SK-N-SH treated with all-trans-retinoic acid at 6 μM for 48 hours (cell line): ENCODE measurements at regions not wholly inside any gene's neighbourhood (a gene's known extent, or its start where the extent isn't known, plus 50 kb on each side); places are given as distances from the start of the nearest gene placed in this dataset.

ENCODE experiments used
- CREB5 ChIP-seq: fragments of 250-450 bp; sonication (Bioruptor Pico); IDR thresholded peaks from 2 replicates; pipeline ENCODE4 v1.5.1; 2020; ENCODE audit warnings: low read depth, mild to moderate bottlenecking, moderate library complexity
- CSDC2 ChIP-seq: fragments of 250-450 bp; sonication (Bioruptor Pico); IDR thresholded peaks from 2 replicates; pipeline ENCODE4 v1.5.0; 2020; ENCODE audit warnings: mild to moderate bottlenecking, moderate library complexity
- ESRRG ChIP-seq: fragments of 250-450 bp; sonication (Bioruptor Pico); IDR thresholded peaks from 2 replicates; pipeline ENCODE4 v1.6.1; 2021; ENCODE audit warnings: mild to moderate bottlenecking
- OSR1 ChIP-seq: fragments of 250-450 bp; sonication (Bioruptor Pico); IDR thresholded peaks from 2 replicates; pipeline ENCODE4 v1.8.0; 2022; ENCODE audit warnings: moderate library complexity, mild to moderate bottlenecking, inconsistent platforms
- PATZ1 ChIP-seq: fragments of 250-450 bp; sonication (Bioruptor Pico); IDR thresholded peaks from 2 replicates; pipeline ENCODE4 v1.8.0; 2020; ENCODE audit warnings: mild to moderate bottlenecking, moderate library complexity, borderline replicate concordance
- RARB ChIP-seq: fragments of 250-450 bp; sonication (Bioruptor Pico); IDR thresholded peaks from 2 replicates; pipeline ENCODE4 v1.8.0; 2021; ENCODE audit warnings: mild to moderate bottlenecking, moderate library complexity
- SNAI2 ChIP-seq: fragments of 250-450 bp; sonication (Bioruptor Pico); IDR thresholded peaks from 2 replicates; pipeline ENCODE4 v1.5.0; 2020; ENCODE audit warnings: mild to moderate bottlenecking, moderate library complexity
- TCF4 ChIP-seq: fragments of 250-450 bp; sonication (Bioruptor Pico); IDR thresholded peaks from 2 replicates; pipeline ENCODE4 v1.8.0; 2021; ENCODE audit warnings: mild to moderate bottlenecking, moderate library complexity, borderline replicate concordance
- TOX ChIP-seq: fragments of 250-450 bp; sonication (Bioruptor Pico); IDR thresholded peaks from 2 replicates; pipeline ENCODE4 v1.8.0; 2021; ENCODE audit warnings: mild to moderate bottlenecking, moderate library complexity, borderline replicate concordance
- TSHZ2 ChIP-seq: fragments of 250-450 bp; sonication (Bioruptor Pico); IDR thresholded peaks from 2 replicates; pipeline ENCODE4 v1.5.0; 2020; ENCODE audit warnings: mild to moderate bottlenecking, moderate library complexity
- ZFP3 ChIP-seq: fragments of 250-450 bp; sonication (Bioruptor Pico); IDR thresholded peaks from 2 replicates; pipeline ENCODE4 v1.5.0; 2020; ENCODE audit warnings: mild to moderate bottlenecking, moderate library complexity
- ZNF70 ChIP-seq: fragments of 450-650 bp; formaldehyde crosslinking; IDR thresholded peaks from 2 replicates; pipeline ENCODE4 v1.5.0; 2020; ENCODE audit warnings: mild to moderate bottlenecking, moderate library complexity

GRCh38 chr16:58866935-58867334, 132.8 kb upstream of the GOT2 start:
- TF ChIP-seq PATZ1 (CRISPR knock-in tag) (no peak), ESRRG (CRISPR knock-in tag) (no peak), OSR1 (CRISPR knock-in tag) (no peak), RARB (CRISPR knock-in tag) (no peak), CREB5 (CRISPR knock-in tag) (no peak), TCF4 (no peak), ZFP3 (CRISPR knock-in tag) (no peak), TOX (CRISPR knock-in tag) (no peak), TSHZ2 (CRISPR knock-in tag) (no peak), SNAI2 (CRISPR knock-in tag) (no peak), ZNF70 (CRISPR knock-in tag) (no peak), CSDC2 (CRISPR knock-in tag) (no peak)
